Skeletal muscle tissue (tissue), 3 donors: ENCODE measurements at regions not wholly inside any gene's neighbourhood (a gene's known extent, or its start where the extent isn't known, plus 50 kb on each side); places are given as distances from the start of the nearest gene placed in this dataset.

Source experiments
- H3K27ac ChIP-seq: one replicate; pipeline ENCODE4 v1.7.0; 2013; ENCODE audit warnings: mild to moderate bottlenecking, low read depth, low read length, inconsistent platforms
- H3K27me3 ChIP-seq, 3 donors: one replicate each; pipeline ENCODE4 v1.7.0; 2013; ENCODE audit warnings: low read length in 3 of 3; ENCODE audit not compliant: control insufficient read depth in 3 of 3, insufficient read depth in 3 of 3
- H3K36me3 ChIP-seq, 3 donors: one replicate each; pipeline ENCODE4 v1.7.0; 2013; ENCODE audit warnings: low read length in 3 of 3; ENCODE audit not compliant: control insufficient read depth in 3 of 3, insufficient read depth in 3 of 3
- H3K4me1 ChIP-seq, 3 donors: one replicate each; pipeline ENCODE4 v1.7.0; 2013; ENCODE audit warnings: low read length in 3 of 3, mild to moderate bottlenecking in 3 of 3; ENCODE audit not compliant: control insufficient read depth in 3 of 3, insufficient read depth in 3 of 3
- H3K4me3 ChIP-seq, 3 donors: one replicate each; pipeline ENCODE4 v1.7.0; 2013; ENCODE audit warnings: low read length in 3 of 3
- H3K9ac ChIP-seq, 3 donors: one replicate each; pipeline ENCODE4 v1.7.0; 2013; ENCODE audit warnings: low read length in 3 of 3, mild to moderate bottlenecking in 3 of 3, moderate library complexity in 2 of 3, low read depth in 1 of 3
- H3K9me3 ChIP-seq, 3 donors: one replicate each; pipeline ENCODE4 v1.7.0; 2013; ENCODE audit warnings: low read length in 3 of 3; ENCODE audit not compliant: control insufficient read depth in 3 of 3
- donor health status: Osteomylitis.

- no peak overlapping the region for H3K27ac ChIP-seq
- peak overlapping the region in 1 of 3 donors; percentile 9 for H3K4me3 ChIP-seq
- no peak overlapping the region for H3K9ac ChIP-seq
- peaks cover 2 to 5% (median 4%) of the 10 kb centered on the region in 3 donors for H3K4me1 ChIP-seq
- no peaks in the 10 kb centered on the region for H3K36me3 ChIP-seq
- no peaks in the 10 kb centered on the region for H3K9me3 ChIP-seq
- peaks cover 0 to 8% (median 2%) of the 10 kb centered on the region in 3 donors for H3K27me3 ChIP-seq
Observed at GRCh38 chr2:66853585-66853984, 418.7 kb downstream of the MEIS1 start.

GRCh38 chr2:66854298-66854697, 419.4 kb downstream of the MEIS1 start:
- H3K27me3 ChIP-seq = peaks cover 0 to 4% (median 2%) of the 10 kb centered on the region in 3 donors
- H3K36me3 ChIP-seq = no peaks in the 10 kb centered on the region
- H3K4me1 ChIP-seq = peaks cover 1 to 2% (median 2%) of the 10 kb centered on the region in 3 donors
- no peak overlapping the region for H3K4me3 ChIP-seq
- no peak overlapping the region for H3K9ac ChIP-seq
- no peak overlapping the region for H3K27ac ChIP-seq
- no peaks in the 10 kb centered on the region for H3K9me3 ChIP-seq

- H3K27ac ChIP-seq = no peak overlapping the region
- no peaks in the 10 kb centered on the region for H3K9me3 ChIP-seq
- no peak overlapping the region for H3K4me3 ChIP-seq
- H3K9ac ChIP-seq = no peak overlapping the region
- no peaks in the 10 kb centered on the region for H3K36me3 ChIP-seq
- H3K4me1 ChIP-seq = no peaks in the 10 kb centered on the region
- H3K27me3 ChIP-seq = no peaks in the 10 kb centered on the region
Observed at GRCh38 chr2:66862885-66863650, 428.1 kb downstream of the MEIS1 start.

- Histone ChIP-seq H3K9ac (no peak overlapping the region), H3K27ac (no peak overlapping the region), H3K36me3 (no peaks in the 10 kb centered on the region), H3K9me3 (no peaks in the 10 kb centered on the region), H3K4me3 (no peak overlapping the region), H3K4me1 (no peaks in the 10 kb centered on the region), H3K27me3 (no peaks in the 10 kb centered on the region)
Observed at GRCh38 chr2:66865161-66865560, 430.2 kb downstream of the MEIS1 start.

GRCh38 chr2:66866331-66867062, 431.6 kb downstream of the MEIS1 start:
- Histone ChIP-seq H3K9me3 (no peaks in the 10 kb centered on the region), H3K4me3 (no peak overlapping the region), H3K27ac (no peak overlapping the region), H3K36me3 (no peaks in the 10 kb centered on the region), H3K9ac (no peak overlapping the region), H3K27me3 (no peaks in the 10 kb centered on the region), H3K4me1 (no peaks in the 10 kb centered on the region)

- Histone ChIP-seq H3K4me1 (no peaks in the 10 kb centered on the region), H3K9ac (no peak overlapping the region), H3K4me3 (no peak overlapping the region), H3K36me3 (no peaks in the 10 kb centered on the region), H3K9me3 (no peaks in the 10 kb centered on the region), H3K27me3 (no peaks in the 10 kb centered on the region), H3K27ac (no peak overlapping the region)
Observed at GRCh38 chr2:66867063-66867441, 432.1 kb downstream of the MEIS1 start.

- no peaks in the 10 kb centered on the region for H3K4me1 ChIP-seq
- H3K36me3 ChIP-seq = no peaks in the 10 kb centered on the region
- no peaks in the 10 kb centered on the region for H3K27me3 ChIP-seq
- H3K9me3 ChIP-seq = no peaks in the 10 kb centered on the region
- H3K4me3 ChIP-seq = no peak overlapping the region
- H3K27ac ChIP-seq = no peak overlapping the region
- no peak overlapping the region for H3K9ac ChIP-seq
Observed at GRCh38 chr2:66869076-66869475, 434.2 kb downstream of the MEIS1 start.

- H3K9ac ChIP-seq = no peak overlapping the region
- no peak overlapping the region for H3K27ac ChIP-seq
- H3K4me1 ChIP-seq = no peaks in the 10 kb centered on the region
- H3K9me3 ChIP-seq = no peaks in the 10 kb centered on the region
- no peak overlapping the region for H3K4me3 ChIP-seq
- H3K36me3 ChIP-seq = no peaks in the 10 kb centered on the region
- H3K27me3 ChIP-seq = no peaks in the 10 kb centered on the region
Observed at GRCh38 chr2:66872081-66872985, 437.4 kb downstream of the MEIS1 start.

- no peaks in the 10 kb centered on the region for H3K27me3 ChIP-seq
- H3K27ac ChIP-seq = no peak overlapping the region
- H3K4me3 ChIP-seq = no peak overlapping the region
- no peaks in the 10 kb centered on the region for H3K9me3 ChIP-seq
- no peak overlapping the region for H3K9ac ChIP-seq
- H3K4me1 ChIP-seq = no peaks in the 10 kb centered on the region
- H3K36me3 ChIP-seq = no peaks in the 10 kb centered on the region
Observed at GRCh38 chr2:66872986-66873754, 438.2 kb downstream of the MEIS1 start.
